ENCODE measurements at regions not wholly inside any gene's neighbourhood (a gene's known extent, or its start where the extent isn't known, plus 50 kb on each side); places are given as distances from the start of the nearest gene placed in this dataset.
"Not testable (repeated sequence)": the region's sequence is repeated elsewhere in the genome, so short reads cannot be mapped to it uniquely, and the experiment has no call there.

GRCh38 chr11:8772571-8773519 is 90.3 kb downstream of the RPL27A start:
- no peak for DNase-seq

DNA sequence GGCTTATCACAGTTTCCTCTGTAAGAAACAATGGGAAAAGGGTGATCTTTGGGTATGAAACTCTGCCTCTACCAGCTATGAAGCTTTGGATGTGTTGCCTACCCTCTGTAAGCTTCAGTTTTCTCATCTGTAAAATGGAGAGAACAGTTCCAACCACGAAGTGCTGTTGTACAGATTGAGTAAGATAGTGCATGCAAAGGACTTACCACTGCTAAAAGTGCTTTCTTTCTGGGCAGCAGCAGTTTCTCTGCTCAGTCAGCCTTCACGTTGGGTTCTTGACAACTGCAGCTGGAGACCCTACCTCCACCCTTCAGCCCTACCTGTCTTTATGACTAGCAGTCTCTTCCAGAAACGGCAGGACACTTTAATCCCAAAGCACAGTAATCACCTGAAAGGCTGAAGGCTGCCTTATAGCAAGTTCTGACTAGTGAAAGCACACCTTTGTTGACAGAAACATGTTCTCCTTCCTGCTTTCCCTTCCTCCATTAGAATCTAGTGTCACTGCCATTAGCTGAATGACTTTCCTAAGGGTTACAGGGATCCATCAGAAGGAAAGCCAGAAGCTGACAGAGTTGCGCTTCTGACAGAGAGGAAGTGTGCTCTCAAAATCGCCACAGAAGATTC is 91.4 kb downstream of the RPL27A start:
- DNase-seq: no peak

DNA sequence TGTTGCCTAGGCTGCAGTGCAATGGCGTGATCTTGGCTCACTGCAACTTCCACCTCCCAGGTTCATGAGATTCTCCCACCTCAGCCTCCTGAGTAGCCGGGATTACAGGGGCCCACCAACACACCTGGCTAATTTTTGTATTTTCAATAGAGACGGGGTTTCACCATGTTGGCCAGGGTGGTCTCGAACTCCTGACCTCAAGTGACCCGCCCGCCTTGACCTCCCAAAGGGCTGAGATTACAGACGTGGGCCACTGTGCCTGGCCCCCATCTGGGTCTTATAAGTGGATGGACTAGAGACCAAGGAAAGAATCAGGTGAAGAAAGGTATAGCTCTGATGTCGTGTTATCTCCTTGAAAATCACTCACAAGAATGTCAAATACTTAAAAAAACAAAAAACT is 92.3 kb downstream of the RPL27A start:
- DNase-seq: not testable (repeated sequence)

DNA sequence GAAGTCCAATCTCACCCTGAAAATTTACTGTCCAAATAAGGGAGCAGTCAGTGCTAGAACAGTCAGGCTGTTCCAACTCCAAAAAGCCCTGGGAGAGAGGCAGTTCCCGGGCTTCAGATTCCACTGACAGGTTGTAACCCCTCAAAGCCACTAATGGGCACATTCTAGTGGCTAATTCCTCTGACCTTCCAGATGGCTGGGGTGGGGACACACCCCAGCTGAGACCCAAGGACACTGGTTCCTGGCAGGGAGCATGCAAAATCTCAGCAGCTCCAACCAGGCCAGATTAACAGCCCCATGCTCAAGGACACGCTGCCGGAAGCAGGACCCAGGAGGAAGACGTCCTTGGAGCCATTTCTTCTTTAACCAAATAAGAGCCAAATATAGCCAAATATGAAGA is 92.7 kb downstream of the RPL27A start:
- DNase-seq: no peak

- DNase-seq: no peak
These were observed 93.1 kb downstream of the RPL27A start for GRCh38 chr11:8775734-8776133.

GRCh38 chr11:8776209-8776608 is 93.6 kb downstream of the RPL27A start:
- DNase-seq: no peak

GRCh38 chr11:8777907-8778767 is 95.5 kb downstream of the RPL27A start:
- DNase-seq: no peak

- no peak for DNase-seq
These were observed 96.5 kb downstream of the RPL27A start for GRCh38 chr11:8779107-8779506.

DNA sequence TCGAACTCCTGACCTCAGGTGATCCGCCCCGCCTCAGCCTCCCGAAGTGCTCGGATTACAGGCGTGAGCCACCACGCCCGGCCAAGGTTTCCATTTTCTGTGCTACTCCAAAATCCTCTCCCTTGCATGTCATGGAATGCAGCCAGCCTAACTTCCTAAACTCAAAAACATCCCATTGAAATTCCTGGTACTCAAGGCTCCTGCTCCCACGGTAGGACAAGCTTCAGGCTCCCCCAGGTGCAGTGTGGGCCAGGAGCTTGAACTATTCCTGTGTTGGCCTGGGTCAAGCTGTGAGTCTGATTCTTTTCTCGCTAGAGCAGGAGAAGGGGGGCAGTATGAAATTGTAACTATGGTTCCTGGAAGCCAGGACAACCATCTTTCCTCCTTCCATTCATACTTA is 97.1 kb downstream of the RPL27A start:
- no peak for DNase-seq

- no peak for DNase-seq
These were observed 102.4 kb downstream of the RPL27A start for GRCh38 chr11:8784954-8785353.

GRCh38 chr11:8785457-8785856 is 102.9 kb downstream of the RPL27A start:
- DNase-seq: no peak

DNA sequence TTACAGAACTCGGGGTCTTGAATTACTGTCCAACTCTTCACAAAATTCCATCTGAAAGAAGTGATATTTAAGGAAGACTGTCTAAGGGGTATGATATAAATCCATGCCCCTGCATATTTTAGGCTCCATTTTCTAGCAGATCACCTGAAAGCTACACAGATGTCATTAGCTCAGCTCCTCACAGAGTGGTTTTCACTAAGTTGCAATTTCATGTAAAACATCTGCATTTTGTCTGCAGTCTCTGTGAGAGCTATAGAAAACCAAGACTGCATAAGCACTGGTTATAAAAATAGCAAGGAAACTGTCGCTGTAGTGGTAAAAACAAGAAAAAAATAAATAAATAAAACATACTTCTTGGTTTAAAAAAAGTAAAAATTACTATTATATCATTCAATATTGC is 103.4 kb downstream of the RPL27A start:
- no peak for DNase-seq

DNA sequence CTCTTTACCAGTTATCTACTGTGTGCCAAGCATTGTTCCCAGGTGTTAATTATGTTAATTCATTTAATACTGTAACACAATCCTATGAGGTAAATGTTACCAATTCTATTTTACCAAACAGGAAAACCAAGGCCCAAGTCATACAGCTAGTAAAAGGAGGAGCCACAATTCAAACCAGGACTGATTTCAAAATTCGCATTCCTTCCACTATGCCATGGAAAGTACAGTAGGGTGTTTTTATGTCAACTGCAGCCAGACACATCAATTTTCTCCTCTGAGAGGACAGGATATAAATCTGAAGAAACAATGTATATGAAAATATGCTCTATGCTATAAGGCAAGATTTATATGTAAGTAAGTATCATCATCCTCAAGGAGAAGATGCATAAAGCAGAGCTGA is 104.3 kb downstream of the RPL27A start:
- DNase-seq: no peak

DNA sequence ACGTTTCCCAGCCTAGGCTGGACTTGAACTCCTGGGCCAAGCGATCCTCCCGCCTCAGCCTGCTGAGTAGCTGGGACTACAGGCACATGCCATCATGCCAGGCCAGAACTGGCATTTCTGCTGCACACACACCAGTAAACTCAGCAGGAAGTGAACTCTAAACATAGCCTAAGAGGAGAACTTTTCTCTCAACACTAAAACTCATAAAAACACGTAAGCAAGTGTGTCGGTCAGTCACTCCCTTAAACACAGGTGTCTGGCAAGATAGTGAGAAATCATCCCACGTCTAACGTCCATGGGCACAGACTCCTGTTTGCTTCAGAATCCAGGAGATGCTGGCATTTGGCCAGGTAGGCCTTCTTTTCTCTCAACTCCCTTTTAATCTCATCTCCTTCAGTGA is 104.8 kb downstream of the RPL27A start:
- no peak for DNase-seq

GRCh38 chr11:8788616-8789015 is 106.0 kb downstream of the RPL27A start:
- no peak for DNase-seq

- DNase-seq: no peak
These were observed 107.3 kb downstream of the RPL27A start for GRCh38 chr11:8789864-8790263.

DNA sequence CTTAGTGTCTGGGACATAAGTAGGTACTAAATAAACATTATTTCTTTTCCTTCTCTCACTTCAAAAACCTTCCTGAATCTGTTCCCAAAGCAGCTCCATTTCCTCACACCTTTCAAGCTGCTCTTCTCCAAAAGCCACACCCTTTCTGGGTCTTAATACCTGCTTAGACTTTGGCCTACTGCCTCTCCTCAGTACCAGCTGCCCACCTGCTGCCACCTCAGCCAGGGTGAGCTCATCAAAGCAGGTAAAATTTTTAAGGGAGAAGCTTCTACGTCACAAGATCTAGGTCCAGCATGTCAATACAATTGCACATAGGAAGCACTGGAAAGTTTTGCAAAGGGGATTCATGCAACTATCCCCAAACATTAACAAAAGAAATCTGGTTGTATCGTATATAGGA is 108.4 kb downstream of the RPL27A start:
- DNase-seq: no peak

DNA sequence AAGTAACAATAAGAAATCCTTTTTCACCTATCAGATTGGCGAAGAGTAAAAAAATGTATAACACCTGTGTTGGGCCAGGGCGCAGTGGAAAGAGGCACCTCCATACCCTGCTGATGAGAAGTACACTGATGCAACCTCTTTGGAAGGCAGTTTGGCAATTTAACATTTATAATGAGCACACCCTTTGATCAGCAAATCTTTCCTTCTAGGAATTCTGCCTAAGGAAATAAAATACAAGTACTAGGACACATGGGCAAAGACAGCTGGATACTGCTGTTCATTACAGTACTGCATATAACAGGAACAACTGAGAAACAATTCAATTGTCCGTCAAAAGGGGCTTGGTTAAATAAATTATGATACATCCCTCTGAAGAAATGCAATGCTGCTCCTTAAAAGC is 110.1 kb downstream of the RPL27A start:
- DNase-seq: no peak

GRCh38 chr11:8793114-8793777 is 110.7 kb downstream of the RPL27A start:
- DNase-seq: no peak

DNA sequence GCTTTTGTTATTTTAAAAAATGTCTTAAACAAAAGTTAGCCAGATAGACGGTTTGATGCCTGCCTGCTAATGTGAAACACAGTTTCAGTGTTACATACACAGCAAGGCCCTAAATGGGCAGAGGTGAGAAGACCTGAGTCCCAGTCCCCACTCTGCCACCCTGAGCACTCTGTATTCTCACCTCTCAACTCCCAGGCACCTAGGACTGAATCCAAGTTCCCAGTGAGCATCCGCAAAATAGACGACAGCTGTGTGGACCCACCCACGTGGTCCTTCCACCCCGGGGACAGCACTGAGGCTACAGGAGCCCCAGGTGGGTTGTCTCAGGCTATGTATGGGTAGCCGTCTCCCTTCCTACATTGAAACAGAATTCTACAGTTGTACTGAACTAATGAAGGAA is 111.5 kb downstream of the RPL27A start:
- no peak for DNase-seq

- DNase-seq: no peak
These were observed 112.1 kb downstream of the RPL27A start for GRCh38 chr11:8794677-8795103.

DNA sequence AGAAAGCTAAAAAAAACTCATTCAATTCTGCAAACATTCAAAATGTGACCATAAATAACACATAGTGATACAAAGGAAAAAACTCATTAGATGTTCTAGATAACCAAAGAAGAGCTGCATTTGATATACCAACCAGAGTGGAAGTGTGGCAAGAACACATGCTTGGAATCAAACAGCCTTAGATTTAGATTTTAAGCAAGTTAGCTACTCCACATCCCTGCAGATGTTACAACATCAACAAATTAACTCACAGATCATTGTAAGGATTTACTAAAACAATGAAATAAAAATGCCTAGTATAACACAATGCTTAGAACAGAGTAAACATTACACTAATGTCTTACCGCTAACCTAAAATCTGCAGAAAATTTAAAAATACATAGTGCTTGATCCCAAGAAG is 114.0 kb upstream of the AKIP1 start:
- DNase-seq: no peak

DNA sequence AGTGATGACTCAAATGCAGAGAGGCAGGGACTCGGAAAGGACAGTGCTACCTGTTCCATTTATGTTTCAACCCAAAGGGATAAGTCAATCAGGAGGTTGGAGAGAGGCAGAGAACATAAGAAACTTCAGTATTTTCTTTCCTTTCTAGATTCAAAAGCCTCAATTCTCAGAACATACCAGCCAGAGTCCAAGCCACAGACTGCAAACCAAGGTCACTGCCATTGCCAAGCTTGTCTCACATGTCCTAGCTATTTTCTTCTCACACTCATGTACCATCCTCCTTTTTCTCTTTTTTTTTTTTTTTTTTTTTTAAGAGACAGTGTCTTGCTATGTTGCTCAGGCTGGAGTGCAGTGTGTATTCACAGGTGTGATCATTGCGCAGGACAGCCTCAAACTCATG is 111.7 kb upstream of the AKIP1 start:
- DNase-seq: no peak
